ENCODE measurements at regions not wholly inside any gene's neighbourhood (a gene's known extent, or its start where the extent isn't known, plus 50 kb on each side); places are given as distances from the start of the nearest gene placed in this dataset.
"Not testable (repeated sequence)": the region's sequence is repeated elsewhere in the genome, so short reads cannot be mapped to it uniquely, and the experiment has no call there.

DNA sequence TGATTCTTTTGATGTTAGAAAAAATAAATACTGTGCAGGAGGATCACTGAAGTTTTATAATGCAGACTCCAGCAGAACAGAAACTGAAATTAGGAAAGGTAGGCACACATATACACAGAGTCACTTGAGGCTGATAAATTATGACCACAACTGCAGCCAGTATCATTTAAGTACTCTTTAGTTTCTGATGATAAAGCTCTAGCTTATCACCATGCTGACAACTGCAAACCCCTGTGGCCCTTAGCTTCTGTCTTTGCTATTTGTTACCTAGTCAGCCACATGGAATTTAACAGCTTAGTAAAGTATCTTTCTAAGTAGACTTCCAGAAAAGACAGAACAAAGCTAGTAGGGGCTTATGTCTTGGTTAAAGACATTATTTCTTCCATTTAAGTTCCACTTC is 734.8 kb upstream of the CDH6 start:
- TF ChIP-seq POLR2A (IDR thresholded peaks at IDR 0.05) = no peak
- Histone ChIP-seq H3K4me3 (no peak overlapping the region), H3K36me3 (ENCODE audit: low read depth, missing control alignments) (no peaks in the 10 kb centered on the region), H3K9me3 (no peaks in the 10 kb centered on the region), H3K27me3 (no peaks in the 10 kb centered on the region), H3K4me1 (no peaks in the 10 kb centered on the region), H3K27ac (no peak overlapping the region)
- intact Hi-C loops (cut with DNase I; ENCODE audit: low total_unique reads) = no loop called here
- no peak for DNase-seq

DNA sequence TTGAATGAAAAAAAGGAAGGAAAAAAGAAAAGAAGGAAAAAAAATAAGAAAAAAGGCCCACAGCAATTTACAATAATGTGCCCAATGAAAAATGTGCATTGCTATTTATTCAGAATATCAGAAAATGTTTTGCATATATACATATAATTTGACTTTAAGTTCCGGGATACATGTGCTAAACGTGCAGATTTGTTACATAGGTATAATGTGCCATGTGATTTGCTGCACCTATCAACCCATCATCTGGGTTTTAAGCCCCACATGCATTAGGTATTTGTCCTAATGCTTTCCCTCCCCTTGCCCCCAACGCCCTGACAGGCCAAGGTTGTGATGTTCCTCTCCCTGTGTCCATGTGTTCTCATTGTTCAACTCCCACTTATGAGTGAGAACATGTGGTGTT is 738.0 kb upstream of the CDH6 start:
- DNase-seq; H3K27me3 ChIP-seq; H3K36me3 ChIP-seq (ENCODE audit: low read depth, missing control alignments); H3K9me3 ChIP-seq; H3K27ac ChIP-seq; intact Hi-C loops (cut with DNase I; ENCODE audit: low total_unique reads); H3K4me1 ChIP-seq; H3K4me3 ChIP-seq: not testable (repeated sequence)
- WGBS, 2 donors = 89 to 94% methylated on average over 3 of the region's 3 CpGs

DNA sequence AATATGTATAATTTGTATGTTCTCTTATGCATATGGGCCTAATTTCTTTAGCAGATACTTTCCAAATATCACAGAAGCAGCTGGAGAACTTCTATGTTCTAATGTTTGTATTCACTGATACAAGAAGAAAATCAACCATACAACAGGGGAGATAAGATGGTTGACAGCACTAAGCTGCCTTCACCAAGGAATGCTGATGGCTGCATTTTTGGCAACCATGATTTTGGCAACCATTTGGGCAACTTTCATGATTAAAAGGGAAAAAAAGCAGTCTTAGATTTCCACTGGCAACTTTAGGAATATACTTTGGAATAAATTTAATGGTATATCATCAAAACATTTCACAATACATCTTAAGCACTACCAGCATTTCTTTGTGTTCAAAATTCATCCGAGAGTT is 740.3 kb upstream of the CDH6 start:
- intact Hi-C loops (cut with DNase I; ENCODE audit: low total_unique reads) = no loop called here
- Histone ChIP-seq H3K27ac (no peak overlapping the region), H3K9me3 (no peaks in the 10 kb centered on the region), H3K27me3 (no peaks in the 10 kb centered on the region), H3K36me3 (ENCODE audit: low read depth, missing control alignments) (no peaks in the 10 kb centered on the region), H3K4me1 (no peaks in the 10 kb centered on the region), H3K4me3 (no peak overlapping the region)
- 85 to 86% methylated on average over 1 of the region's 1 CpG for WGBS, 2 donors
- no peak for DNase-seq
- TF ChIP-seq, protein P1, sequence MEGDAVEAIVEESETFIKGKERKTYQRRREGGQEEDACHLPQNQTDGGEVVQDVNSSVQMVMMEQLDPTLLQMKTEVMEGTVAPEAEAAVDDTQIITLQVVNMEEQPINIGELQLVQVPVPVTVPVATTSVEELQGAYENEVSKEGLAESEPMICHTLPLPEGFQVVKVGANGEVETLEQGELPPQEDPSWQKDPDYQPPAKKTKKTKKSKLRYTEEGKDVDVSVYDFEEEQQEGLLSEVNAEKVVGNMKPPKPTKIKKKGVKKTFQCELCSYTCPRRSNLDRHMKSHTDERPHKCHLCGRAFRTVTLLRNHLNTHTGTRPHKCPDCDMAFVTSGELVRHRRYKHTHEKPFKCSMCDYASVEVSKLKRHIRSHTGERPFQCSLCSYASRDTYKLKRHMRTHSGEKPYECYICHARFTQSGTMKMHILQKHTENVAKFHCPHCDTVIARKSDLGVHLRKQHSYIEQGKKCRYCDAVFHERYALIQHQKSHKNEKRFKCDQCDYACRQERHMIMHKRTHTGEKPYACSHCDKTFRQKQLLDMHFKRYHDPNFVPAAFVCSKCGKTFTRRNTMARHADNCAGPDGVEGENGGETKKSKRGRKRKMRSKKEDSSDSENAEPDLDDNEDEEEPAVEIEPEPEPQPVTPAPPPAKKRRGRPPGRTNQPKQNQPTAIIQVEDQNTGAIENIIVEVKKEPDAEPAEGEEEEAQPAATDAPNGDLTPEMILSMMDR (IDR thresholded peaks at IDR 0.05) = no peak
- no peak for TF ChIP-seq POLR2A (IDR thresholded peaks at IDR 0.05)

DNA sequence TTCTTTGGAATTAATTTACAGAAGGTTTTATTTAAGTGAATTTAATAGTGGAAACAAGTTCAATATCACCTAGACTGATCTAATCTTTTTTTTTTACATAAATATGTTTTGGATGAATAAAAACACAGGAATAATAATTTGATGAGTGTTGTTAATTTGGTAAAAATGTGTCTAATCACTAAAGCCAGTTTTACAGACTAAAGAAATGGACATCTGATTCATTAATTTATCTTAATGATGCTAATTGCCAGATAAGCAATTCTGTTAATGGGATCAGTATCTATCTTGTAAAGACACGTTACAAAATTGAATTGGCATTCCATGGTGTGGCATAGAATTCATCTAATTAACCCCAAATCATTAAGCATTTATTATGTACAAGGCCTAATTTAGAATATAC is 743.3 kb upstream of the CDH6 start:
- intact Hi-C loops (cut with DNase I; ENCODE audit: low total_unique reads) = no loop called here
- TF ChIP-seq POLR2A (IDR thresholded peaks at IDR 0.05) = no peak
- no peak for DNase-seq

DNA sequence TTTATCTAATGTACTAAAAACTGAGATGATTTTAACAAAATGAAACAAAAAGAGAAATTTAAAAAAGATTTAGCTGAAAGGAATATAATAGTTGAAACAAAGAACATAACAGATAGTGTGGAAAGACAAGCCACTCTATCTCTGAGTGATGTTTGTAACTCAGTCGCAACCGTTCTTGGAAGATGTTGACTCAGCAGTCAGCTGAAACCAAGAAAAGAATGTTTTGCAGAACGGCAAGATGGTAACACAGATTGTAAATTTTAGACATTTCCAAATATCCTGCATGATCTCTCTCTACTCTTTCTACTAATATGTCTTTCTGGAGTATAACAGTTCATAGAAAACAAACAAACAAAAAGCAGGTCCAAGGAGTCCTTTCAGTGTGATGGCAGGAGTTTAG is 746.1 kb upstream of the CDH6 start:
- Histone ChIP-seq H3K27ac (no peak overlapping the region), H3K27me3 (no peaks in the 10 kb centered on the region), H3K36me3 (ENCODE audit: low read depth, missing control alignments) (no peaks in the 10 kb centered on the region), H3K9me3 (no peaks in the 10 kb centered on the region), H3K4me3 (no peak overlapping the region), H3K4me1 (no peaks in the 10 kb centered on the region)
- intact Hi-C loops (cut with DNase I; ENCODE audit: low total_unique reads) = no loop called here
- DNase-seq = no peak
- TF ChIP-seq, protein P1 (IDR thresholded peaks at IDR 0.05) = no peak
- no peak for TF ChIP-seq POLR2A (IDR thresholded peaks at IDR 0.05)
- 85 to 91% methylated on average over 3 of the region's 3 CpGs for WGBS, 2 donors

More for the DNA sequence above, 743.3 kb upstream of the CDH6 start:
- Histone ChIP-seq H3K4me3 (no peak overlapping the region), H3K36me3 (ENCODE audit: low read depth, missing control alignments) (no peaks in the 10 kb centered on the region), H3K9me3 (no peaks in the 10 kb centered on the region), H3K27me3 (no peaks in the 10 kb centered on the region), H3K4me1 (no peaks in the 10 kb centered on the region), H3K27ac (no peak overlapping the region)
- WGBS, 2 donors = 63 to 73% methylated on average over 1 of the region's 1 CpG

DNA sequence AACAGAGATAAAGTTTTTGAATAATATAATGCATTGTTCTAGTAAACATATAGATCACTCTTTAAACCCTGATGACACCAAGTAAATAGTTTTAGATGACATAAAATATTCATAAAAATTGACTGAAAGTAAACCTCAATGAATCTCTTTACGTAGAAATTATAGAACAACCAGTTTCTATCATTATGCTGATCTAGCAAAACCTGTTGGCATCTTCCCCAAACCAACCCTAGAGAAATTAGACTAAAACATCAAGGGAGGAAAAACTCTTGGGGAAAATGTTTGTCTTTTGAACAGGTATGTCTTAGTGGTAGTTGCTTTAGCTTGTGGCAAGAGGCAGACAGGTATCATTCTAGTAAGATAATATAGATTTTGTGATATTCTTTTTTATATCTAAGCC is 747.0 kb upstream of the CDH6 start:
- no peaks in the 10 kb centered on the region for H3K36me3 ChIP-seq (ENCODE audit: low read depth, missing control alignments)

More for the DNA sequence above, 747.0 kb upstream of the CDH6 start:
- H3K4me1 ChIP-seq = no peaks in the 10 kb centered on the region
- no peak for DNase-seq
- H3K9me3 ChIP-seq = no peaks in the 10 kb centered on the region
- H3K27ac ChIP-seq = no peak overlapping the region
- H3K27me3 ChIP-seq = no peaks in the 10 kb centered on the region
- WGBS, 2 donors = 78 to 93% methylated on average over 1 of the region's 1 CpG
- no peak for TF ChIP-seq POLR2A (IDR thresholded peaks at IDR 0.05)
- TF ChIP-seq, protein P1 (IDR thresholded peaks at IDR 0.05) = no peak
- intact Hi-C loops (cut with DNase I; ENCODE audit: low total_unique reads) = no loop called here
- no peak overlapping the region for H3K4me3 ChIP-seq

All from testis (tissue), 2 donors.